NCI-H128 (cell line): ENCODE measurements at regions not wholly inside any gene's neighbourhood (a gene's known extent, or its start where the extent isn't known, plus 50 kb on each side); places are given as distances from the start of the nearest gene placed in this dataset.
"Not testable (repeated sequence)": the region's sequence is repeated elsewhere in the genome, so short reads cannot be mapped to it uniquely, and the experiment has no call there.

ENCODE experiments used
- DNase-seq: peaks from one replicate; lab custom pipeline; 2025; ENCODE audit not compliant: unreplicated experiment; lab: John Stamatoyannopoulos, UW

GRCh38 chr11:22037505-22037904 is 155.4 kb upstream of the ANO5 start:
- DNase-seq = no peak

GRCh38 chr11:22041039-22041438 is 151.8 kb upstream of the ANO5 start:
- DNase-seq = no peak

- no peak for DNase-seq
Measured at GRCh38 chr11:22042081-22042480, 150.8 kb upstream of the ANO5 start.

DNA sequence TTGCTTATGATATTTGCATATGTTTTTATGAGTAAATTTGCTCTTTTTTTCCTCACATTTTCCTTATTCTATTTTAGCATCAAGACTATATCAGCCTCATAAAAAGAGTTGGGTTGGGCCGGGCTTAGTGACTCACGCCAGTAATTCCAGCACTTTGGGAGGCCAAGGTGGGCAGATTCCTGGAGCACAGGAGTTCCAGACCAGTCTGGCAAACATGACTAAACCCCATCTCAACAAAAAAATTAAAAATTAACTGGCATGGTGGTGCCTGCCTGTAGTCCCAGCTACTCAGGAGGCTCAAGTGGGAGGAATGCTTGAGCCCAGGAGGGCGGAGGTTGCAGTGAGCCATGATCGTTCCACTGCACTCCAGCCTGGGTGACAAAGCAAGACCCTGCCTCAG is 148.8 kb upstream of the ANO5 start:
- DNase-seq = no peak

DNA sequence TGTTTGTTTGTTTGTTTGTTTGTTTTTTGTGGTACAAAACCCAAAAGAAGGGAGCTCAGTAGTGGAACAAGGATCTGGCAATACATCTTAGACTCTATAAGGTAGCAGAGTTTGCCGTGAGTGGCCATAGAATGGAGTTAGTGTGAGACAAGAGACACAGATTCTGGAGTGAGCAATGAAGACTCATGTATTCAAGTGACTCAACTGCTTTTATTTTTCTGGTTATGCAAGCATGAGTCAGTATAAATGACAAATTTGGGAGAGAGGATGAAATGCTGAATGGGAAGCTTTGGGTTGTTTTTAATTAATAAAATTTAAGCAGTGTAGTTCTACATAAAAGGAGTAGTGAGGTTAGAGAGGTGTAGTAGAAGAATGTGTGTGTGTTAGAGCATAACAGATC is 143.6 kb upstream of the ANO5 start:
- no peak for DNase-seq

DNA sequence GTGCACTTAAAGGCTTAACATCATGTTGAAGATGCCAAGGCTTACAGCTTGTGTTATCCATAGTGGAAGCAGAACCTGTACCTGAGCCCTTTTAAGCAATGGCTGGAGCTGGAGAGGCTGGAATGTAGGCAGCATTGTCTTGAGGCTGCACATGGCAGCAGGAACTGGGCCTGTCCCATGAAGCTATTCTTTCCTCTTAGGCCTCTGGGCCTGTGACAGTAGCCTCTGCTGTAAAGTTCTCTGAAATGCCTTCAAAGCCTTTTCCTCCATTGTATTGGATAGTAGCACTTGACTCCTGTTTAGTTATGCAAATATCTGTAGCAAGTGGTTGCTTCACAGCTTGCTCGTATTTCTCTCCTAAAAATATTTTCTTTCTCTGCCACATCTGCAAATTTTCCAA is 127.4 kb upstream of the ANO5 start:
- no peak for DNase-seq

DNA sequence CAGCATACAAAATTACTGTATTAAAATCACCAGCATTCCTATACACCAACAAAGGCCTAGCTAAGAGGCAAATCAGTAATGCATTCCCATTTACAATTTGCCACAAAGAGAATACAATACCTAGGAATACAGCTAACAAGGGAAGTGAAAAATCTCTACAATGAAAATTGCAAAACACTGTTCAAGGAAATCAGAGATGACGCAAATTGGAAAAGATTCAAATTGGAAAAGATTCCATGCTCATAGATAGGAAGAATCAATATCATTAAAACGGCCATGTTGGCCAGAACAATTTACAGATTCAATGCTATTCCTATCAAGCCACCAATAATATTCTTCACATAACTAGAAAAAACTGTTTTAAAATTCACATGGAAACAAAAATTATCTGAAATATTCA is 123.0 kb upstream of the ANO5 start:
- DNase-seq = no peak

GRCh38 chr11:22076271-22076930 is 116.5 kb upstream of the ANO5 start:
- DNase-seq = no peak

- no peak for DNase-seq
Measured at GRCh38 chr11:22078063-22078462, 114.8 kb upstream of the ANO5 start.

- no peak for DNase-seq
Measured at GRCh38 chr11:22079133-22079872, 113.6 kb upstream of the ANO5 start.

DNA sequence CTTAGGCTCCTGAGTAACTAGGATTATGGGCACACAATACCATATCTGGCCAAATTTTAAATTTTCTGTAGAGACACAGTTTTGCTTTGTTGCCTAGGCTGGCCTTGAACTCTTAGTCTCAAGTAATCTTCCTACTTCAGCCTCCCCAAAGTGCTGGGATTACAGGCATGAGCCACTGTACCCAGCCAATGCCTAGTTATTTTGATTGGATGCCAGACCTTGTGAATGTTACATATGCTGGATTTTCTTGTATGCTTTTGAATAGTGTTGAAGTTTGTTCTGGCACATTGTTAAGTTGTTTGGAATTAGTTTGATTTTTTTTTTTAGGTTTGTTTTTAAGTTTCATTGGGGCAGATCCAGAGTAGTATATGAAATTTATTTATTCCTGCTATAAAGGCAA is 110.7 kb upstream of the ANO5 start:
- no peak for DNase-seq

GRCh38 chr11:22082788-22083187 is 110.1 kb upstream of the ANO5 start:
- no peak for DNase-seq

GRCh38 chr11:22084056-22084455 is 108.8 kb upstream of the ANO5 start:
- DNase-seq = no peak

DNA sequence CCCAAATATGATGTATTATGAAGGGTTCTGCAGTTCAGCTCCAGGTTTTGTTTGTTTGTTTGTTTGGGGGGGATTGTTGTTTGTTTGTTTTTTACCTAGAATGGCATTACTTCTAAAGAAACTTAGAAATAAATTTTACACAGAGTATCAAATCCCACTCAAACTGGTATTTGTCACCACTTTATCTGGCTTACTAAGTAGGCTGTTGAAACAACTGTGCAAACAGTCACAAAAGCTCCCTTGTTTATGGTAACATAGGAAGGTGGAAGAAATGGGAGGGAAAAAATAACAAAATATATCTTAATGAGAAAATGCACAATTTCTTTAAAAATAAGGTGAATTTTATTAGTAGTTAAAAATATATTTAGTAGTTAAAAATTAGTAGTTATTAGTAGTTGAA is 108.3 kb upstream of the ANO5 start:
- no peak for DNase-seq

DNA sequence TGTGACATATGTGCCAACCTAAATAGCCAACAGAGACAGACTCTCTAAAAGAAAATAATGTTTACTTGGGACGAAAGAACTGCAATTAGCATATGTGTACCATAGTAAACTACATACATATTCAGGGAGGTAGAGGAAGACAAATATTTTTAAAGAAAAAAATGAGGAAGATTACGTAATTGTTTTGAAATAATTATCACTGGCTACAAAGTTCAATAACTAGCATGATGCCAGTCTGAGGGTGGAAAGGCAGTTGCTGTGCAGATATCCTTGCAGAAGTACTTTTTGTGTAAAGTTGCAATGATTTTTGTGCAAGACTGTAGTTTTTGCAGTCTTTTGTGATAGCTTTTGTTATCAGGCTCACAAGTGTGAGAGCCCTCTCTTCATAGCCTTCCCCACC is 103.3 kb upstream of the ANO5 start:
- no peak for DNase-seq

DNA sequence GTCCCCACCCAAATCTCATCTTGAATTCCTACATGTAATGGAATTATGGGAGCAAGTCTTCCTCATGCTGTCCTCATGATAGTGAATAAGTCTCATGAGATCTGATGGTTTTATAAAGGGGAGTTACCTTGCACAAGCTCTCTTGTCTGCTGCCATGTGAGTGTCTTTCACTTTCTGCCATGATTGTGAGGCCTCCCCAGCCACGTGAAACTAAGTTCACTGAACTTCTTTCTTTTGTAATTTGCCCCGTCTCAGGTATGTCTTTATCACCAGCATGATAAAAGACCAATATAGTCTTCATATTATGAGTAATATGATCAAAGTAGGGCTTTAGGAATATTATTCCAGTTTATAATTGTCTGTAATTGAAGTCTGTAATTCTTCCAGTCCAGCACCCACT is 86.3 kb upstream of the ANO5 start:
- DNase-seq = no peak

DNA sequence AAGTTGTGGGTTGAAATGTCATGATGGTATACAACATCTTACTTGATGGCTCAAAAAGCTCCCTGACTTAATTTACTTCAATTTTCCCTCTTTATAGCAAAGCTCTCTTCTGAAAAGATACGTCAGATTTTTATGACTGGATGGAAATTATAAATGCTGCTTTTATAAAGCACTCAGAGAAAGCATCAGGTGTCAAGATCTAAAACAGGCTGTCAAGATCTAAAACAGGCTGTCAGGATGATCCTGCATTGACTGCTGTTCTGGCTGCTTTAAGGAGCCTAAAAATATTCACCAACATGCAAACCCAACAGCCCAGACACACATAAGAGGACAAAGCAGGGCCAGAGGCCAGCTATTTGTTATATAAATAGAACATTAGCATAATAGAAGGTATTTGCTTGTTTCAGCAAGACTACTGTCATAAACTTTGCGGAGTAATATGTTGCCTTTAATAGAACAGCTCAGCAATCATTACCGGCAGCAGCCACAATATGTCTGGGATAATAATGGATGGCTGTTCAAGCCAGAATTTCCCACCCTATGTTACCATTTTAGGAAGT is 77.3 kb upstream of the ANO5 start:
- no peak for DNase-seq

DNA sequence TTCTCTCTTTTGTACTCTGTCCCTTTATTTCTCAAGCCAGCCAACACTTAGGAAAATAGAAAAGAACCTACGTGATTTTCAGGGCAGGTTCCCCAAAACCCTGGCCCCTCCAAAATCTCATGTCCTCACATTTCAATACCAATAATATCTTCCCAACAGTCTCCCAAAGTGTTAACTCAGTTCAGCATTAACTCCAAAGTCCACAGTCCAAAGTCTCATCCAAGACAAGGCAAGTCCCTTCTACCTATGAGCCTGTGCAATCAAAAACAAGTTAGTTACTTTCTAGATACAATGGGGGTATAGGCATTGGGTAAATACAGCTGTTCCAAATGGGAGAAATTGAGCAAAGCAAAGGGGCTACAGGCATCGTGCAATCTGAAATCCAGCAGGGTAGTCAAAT is 64.9 kb upstream of the ANO5 start:
- DNase-seq = not testable (repeated sequence)

- no peak for DNase-seq
Measured at GRCh38 chr11:22130462-22131053, 62.3 kb upstream of the ANO5 start.

DNA sequence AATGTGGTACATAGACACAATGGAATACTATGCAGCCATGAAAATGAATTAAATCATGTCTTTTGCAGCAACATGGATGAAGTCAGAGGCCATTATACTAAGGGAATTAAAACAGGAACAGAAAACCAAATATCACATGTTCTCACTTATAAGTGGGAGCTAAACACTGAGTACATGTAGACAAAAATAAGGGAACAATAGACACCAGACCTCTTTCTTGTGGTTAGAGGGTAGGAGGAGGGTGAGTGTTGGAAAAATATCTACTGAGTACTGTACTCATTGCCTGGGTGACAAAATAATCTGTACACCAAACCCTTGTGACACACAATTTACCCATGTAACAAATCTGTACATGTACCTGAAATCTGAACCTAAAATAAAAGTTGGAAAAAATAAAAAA is 59.1 kb upstream of the ANO5 start:
- no peak for DNase-seq

DNA sequence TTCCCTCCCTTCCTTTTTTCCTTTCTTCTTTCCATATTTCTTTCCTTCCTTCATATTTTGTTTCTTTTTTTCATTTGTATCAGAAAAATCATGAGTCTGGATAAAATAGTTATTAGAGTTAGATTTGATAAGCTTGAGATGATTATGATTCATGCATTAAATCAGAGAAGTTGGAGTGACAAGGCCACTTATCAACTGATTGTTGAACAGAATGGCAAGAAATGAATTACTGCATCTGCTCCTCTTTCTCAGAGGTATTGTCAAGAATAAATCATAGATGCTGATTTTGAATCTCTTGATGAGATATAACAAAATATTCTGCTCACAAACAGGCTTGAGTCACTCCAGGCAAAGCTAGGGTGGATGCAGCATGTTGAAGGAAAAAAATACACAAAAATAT is 54.6 kb upstream of the ANO5 start:
- no peak for DNase-seq
